GM18907 (cell line): ENCODE measurements at regions not wholly inside any gene's neighbourhood (a gene's known extent, or its start where the extent isn't known, plus 50 kb on each side); places are given as distances from the start of the nearest gene placed in this dataset.

Experiments used
- ATAC-seq: cut with Tn5 transposase; IDR thresholded peaks from one replicate; pipeline ENCODE4 v1.9.1; 2021; ENCODE audit warnings: mild to moderate bottlenecking, moderate library complexity; ENCODE audit not compliant: unreplicated experiment

DNA sequence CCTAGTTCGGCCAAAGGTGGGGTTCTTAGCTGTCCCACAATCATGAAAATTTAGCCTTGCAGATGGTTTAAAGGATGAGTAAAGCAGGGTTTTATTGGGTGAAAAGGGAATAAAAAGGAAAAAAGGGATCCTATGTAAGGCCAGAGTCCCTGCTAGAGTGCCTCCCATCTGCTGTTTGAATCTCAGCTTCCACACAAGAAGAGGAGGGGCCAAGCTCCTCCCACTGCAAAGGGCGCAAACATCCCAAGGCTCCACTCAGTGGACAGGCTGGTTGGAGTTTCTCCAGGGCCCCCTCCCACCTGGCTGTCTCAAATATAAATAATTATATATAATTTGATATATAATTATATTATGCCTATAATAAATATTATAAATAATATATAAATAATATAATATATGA, 1272.1 kb upstream of the PCDH20 start:
- no peak for ATAC-seq

- ATAC-seq = no peak
Observed at GRCh38 chr13:62684359-62684758, 1268.7 kb upstream of the PCDH20 start.

GRCh38 chr13:62682788-62683187, 1267.1 kb upstream of the PCDH20 start:
- ATAC-seq = no peak

DNA sequence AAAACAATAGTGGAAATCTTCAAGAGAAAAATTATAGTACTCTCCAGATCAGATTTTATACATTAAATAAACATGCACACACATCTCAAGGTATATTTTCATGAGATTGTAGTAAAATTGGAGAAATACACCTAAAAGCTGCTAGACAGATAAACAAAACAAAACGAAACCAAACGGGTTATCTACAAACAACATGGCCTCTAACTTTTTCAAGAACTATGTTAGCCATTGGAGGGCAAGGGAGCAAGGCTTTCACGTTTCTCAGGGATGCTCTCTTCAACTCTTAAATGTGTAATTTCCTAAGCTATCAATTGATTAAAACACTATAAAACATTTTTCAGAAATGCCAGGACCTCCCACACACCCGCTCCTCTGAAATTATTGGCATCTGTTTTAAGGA, 1262.4 kb upstream of the PCDH20 start:
- no peak for ATAC-seq

DNA sequence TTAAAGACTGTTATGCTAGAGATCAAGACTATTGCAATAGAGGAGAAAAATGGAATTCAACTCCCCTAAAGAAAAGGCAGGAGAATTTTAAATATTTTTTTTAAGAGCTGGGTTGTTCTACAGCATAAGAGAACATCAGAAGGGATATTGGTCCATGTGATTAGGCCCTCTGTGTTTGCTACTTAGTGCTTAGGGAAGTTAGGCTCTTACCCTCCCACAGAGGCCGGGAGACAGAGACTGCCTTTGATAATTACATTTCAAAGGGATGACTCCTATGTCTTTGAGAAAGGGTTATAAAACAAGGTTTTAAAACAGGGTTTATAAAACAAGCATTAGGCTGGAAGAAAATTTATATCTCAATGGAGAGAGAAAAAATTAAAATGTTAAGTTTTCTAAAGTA, 1248.1 kb upstream of the PCDH20 start:
- ATAC-seq = no peak

- no peak for ATAC-seq
Observed at GRCh38 chr13:62659365-62659764, 1243.7 kb upstream of the PCDH20 start.

- ATAC-seq = no peak
Observed at GRCh38 chr13:62653371-62653770, 1237.7 kb upstream of the PCDH20 start.

DNA sequence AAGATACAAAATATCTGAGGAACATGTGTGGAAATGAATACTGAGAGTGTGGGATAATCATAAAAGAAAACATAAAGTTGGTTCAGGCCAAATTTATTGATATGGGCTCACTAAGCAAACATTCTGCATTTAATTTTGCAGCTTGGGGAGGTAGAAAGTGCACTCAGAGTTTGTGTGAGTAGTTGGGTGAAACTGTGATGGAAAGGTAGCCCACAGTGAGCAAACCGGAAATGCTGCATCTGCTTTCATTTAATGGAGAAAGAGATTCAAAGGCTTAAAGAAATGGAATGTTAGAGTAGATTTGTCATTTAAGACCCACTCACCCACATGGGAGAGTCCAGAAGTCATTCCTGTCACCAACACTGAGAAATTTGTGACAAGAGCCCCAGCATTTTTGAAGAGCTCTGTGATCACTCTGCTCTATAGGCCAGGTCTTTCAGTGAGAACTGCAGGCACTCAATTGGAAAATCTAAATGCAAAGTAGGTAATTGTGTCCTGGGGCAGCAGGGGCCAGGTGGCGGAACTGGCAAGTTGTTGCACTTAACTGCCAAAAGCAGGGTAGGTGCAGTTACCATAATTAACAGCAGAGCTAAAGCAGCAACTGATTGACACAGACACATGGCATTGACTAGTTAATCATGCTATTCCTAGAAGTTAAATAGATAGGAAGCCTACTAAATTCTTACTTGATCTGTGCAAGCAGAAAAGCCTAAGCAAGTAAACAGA, 1228.3 kb upstream of the PCDH20 start:
- ATAC-seq = no peak

DNA sequence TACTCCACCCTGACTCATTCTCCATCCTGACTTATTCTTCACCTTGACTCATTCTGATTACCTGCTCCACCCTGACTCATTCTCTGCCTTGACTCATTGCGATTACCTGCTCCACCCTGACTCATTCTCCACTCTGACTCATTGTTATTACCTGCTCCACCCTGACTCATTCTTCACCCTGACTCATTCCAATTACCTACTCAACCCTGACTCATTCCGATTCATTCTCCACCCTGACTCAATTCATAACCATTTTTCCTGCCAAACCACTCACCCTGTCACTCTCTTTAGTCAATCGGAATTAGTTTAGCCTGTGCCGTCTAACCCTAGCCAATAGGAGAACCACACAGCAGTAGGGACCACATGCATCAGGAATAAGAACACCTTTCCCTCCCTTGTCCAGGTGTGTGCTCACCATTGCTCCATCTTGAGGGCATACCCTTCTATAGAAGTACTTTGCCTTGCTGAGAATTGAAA, 1227.4 kb upstream of the PCDH20 start:
- ATAC-seq = no peak

DNA sequence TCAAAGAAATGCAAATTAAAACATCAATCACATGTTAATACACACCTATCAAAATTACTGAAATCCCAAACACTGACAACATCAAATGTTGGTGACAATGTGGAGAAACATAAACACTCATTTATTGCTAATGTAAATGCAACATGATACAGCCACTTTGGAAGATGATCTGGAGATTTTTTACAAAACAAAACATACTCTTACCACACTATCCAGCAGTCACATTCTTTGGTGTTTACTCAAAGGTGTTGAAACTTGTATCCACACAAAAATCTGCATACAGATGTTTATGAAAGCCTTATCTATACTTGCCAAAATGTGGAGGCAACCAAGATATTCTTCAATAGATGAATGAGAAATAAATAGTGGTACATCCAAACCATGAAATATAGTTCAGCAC, 1219.5 kb upstream of the PCDH20 start:
- ATAC-seq = no peak

DNA sequence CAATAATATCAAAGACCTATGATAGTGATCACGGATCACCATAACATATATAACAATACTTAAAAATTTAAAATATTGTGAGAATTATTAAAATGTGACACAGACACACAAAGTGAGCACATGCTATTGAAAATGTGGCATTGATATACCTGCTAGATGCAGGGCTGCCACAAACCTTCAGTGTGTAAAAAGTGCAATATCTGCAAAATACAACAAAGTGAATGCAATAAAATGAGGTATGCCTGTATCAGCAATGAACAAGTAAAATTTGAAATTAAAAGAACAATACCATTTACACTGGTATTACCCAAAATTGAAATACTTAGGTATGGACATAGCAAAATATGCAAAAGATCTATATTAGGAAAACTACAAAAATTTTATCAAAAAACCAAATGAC, 1217.8 kb upstream of the PCDH20 start:
- ATAC-seq = no peak

- ATAC-seq = no peak
Observed at GRCh38 chr13:62631619-62632018, 1216.0 kb upstream of the PCDH20 start.

DNA sequence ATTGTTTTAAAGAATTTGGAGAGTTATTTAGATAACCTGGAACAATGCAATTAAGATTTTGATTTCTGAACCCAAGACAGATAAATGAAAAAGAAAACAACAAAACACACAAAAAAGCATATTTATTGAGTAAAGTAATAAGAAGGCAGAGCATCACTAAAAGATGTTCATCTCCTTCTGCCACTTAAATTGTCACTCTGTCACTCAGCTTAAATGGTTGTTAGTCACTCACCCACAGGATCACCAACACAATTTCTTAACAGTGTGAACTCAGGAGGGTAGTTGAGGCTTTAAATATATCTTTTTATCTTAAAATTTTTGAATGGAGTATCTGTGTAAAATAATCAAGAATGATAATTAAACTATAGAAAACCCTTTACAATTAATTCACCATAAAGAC, 1215.5 kb upstream of the PCDH20 start:
- no peak for ATAC-seq

DNA sequence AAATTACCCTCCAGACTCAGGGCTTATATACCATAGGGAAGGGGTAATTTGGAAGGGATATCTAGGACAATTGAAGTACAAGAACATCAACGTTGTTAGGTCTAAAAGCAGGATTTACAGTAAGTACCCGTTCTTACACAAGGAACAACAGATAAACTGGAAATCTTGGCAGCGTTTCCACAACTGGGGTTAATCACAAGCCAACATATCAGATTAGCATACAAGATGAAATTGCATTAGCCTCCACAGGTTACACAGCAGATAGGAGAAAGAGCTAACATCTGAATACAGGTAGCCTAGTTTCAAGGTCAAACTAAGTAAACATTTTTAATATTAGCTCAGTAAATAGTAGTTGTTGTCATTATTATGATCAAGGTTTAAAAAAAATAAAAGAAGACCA, 1214.0 kb upstream of the PCDH20 start:
- no peak for ATAC-seq

DNA sequence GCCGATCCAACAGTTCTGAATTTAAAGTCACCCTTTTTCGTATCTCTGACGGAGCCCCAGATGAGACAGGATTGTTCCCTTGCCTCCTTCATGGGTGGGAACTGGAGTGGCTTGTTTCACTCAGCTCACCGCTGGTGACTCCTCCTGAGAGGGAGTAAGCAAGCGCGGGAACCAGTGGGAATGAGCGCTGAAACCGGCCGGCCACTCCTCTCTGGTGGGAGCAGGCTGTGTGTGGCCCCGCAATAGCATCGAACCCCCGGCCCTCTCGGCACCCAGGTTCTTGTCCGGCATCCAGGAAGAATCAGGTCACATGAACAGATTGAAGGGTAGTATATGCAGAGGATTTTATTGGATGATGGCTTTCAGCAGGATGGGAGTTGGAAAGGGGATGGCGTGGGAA, 1211.6 kb upstream of the PCDH20 start:
- ATAC-seq = no peak

- ATAC-seq = no peak
Observed at GRCh38 chr13:62626771-62627170, 1211.1 kb upstream of the PCDH20 start.

DNA sequence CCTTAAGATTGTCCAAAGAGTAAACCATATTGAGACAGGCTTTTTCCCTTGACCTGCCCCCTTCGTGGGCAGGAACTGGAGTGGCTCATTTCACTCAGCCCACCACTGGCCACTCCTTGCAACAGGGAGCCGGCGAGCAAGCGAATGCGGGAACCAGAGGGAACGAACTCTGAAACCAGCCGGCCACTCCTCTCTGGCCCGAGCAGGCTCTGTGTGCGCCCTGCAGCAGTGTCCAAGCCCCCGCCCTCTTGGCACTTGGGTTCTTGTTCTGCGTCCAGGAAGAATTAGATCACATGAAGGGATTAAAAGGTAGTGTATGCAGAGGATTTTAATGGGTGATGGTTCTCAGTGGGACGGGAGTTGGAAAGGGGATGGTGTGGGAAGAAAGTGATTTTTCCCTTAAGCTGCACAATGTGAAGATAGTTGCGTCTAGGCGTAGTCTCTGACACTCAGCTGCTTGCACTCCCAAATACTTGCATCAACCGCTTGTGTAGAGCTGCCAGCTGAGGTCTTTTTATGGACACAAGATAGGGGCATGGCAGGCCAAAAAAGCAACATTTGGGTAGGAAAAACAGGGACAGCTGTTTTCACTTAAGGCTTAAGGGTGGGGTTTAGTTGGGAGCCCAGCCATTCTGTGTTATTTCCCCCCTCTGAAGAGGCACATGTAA, 1209.7 kb upstream of the PCDH20 start:
- no peak for ATAC-seq

- ATAC-seq = no peak
Observed at GRCh38 chr13:62613819-62614218, 1198.2 kb upstream of the PCDH20 start.

DNA sequence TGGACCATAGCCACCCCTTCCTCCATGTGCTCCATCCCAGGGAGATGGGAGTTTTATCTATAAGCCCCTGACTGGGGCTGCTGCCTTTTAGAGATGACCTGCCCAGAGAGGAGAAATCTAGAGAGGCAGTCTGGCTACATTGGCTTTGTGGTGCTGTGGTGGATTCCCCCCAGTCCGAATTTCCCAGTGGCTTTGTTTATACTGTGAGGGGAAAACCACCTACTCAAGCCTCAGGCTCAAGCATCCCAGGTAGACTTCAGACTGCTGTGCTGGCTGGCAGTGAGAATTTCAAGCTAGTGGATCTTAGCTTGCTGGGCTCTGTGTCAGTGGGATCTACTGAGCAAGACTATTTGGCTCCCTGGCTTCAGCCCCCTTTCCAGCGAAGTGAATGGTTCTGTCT, 1195.7 kb upstream of the PCDH20 start:
- no peak for ATAC-seq

DNA sequence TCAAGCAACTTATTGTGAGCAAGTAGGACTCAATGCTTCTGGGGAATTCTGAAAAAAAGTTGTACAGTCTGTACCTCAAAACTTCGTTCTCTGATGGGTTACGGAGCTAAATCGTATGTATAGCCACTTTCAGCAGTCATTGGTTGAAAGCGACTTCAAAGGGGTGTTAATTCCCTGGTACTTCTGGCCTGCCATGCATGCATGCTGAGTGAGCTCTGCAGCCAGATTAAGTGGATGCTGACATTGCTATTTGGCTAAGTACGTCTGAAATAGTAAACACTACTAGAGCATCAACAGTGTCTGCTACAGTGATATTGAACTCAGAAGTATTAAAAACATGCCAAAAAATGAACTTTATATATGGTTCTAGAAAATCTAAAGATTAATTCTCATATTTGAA, 1183.1 kb upstream of the PCDH20 start:
- no peak for ATAC-seq

DNA sequence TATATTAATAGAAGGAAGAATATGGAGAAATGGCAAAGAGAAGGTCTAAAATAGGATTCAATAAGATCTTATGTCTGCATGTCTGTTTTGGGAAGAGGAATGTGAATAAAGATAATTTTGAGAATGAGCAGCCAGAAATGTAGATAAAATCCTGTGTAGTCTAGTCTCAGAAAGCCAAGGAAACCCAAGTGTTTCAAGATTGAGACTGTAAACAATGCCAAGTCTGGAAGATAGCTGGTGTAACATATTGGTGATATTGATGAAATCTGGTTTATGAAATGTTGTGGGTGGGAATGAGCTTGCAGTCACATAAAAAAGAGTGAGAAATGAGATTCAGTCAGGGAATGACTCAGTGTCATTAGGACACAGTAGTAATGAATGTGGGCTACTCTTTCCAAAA, 1180.3 kb upstream of the PCDH20 start:
- no peak for ATAC-seq

- ATAC-seq = no peak
Observed at GRCh38 chr13:62593804-62594203, 1178.2 kb upstream of the PCDH20 start.

GRCh38 chr13:62583466-62583865, 1167.8 kb upstream of the PCDH20 start:
- no peak for ATAC-seq
